HepG2 (cell line): ENCODE measurements at regions not wholly inside any gene's neighbourhood (a gene's known extent, or its start where the extent isn't known, plus 50 kb on each side); places are given as distances from the start of the nearest gene placed in this dataset.

Experiments used
- FOXP4 ChIP-seq: sonication (generic); formaldehyde crosslinking; IDR thresholded peaks from 2 replicates; pipeline ENCODE4 v1.4.0; 2020; ENCODE audit warnings: missing genetic modification reagents
- MIER3 ChIP-seq: IDR thresholded peaks from 2 replicates; pipeline ENCODE4 v1.6.1; 2016; ENCODE audit warnings: missing compliant biosample characterization, borderline replicate concordance
- NFIC ChIP-seq: IDR thresholded peaks from 2 replicates; pipeline ENCODE4 v1.6.1; 2012; ENCODE audit warnings: mild to moderate bottlenecking, low read length, inconsistent platforms
- POLR2A ChIP-seq, 2 experiments: IDR thresholded peaks; 2 replicates each; pipeline ENCODE4 v1.6.1; 2011; ENCODE audit warnings: low read depth in 2 of 2, low read length in 2 of 2, mild to moderate bottlenecking in 1 of 2, moderate library complexity in 1 of 2; ENCODE audit not compliant: insufficient read depth in 1 of 2
- ZBTB7A ChIP-seq: sonication (generic); formaldehyde crosslinking; IDR thresholded peaks from 2 replicates; pipeline ENCODE4 v1.8.0; 2022; ENCODE audit warnings: mild to moderate bottlenecking, missing genetic modification reagents
- ZXDC ChIP-seq: sonication (generic); formaldehyde crosslinking; IDR thresholded peaks from 2 replicates; pipeline ENCODE4 v1.5.0; 2020; ENCODE audit warnings: mild to moderate bottlenecking, missing genetic modification reagents

GRCh38 chr7:120164-120991, 72.0 kb upstream of the FAM20C start:
- TF ChIP-seq MIER3 (CRISPR knock-in tag) (no peak), ZXDC (CRISPR knock-in tag) (no peak), FOXP4 (CRISPR knock-in tag) (no peak), POLR2A (IDR thresholded peaks at IDR 0.05; ENCODE audit: insufficient read depth in 1 of 2, low read depth in 2 of 2, low read length in 2 of 2) (no peak), NFIC (no peak), ZBTB7A (no peak)
